Keratinocyte (primary cell): ENCODE measurements at regions not wholly inside any gene's neighbourhood (a gene's known extent, or its start where the extent isn't known, plus 50 kb on each side); places are given as distances from the start of the nearest gene placed in this dataset.
"Not testable (repeated sequence)": the region's sequence is repeated elsewhere in the genome, so short reads cannot be mapped to it uniquely, and the experiment has no call there.

Experiments used
- DNase-seq: peaks from one replicate; pipeline ENCODE4 v3.0.0-alpha.2; 2011; ENCODE audit warnings: low read depth, missing footprints, low spot score
- FAIRE-seq: peaks from 2 replicates; lab custom pipeline; 2011; peaks lifted over from hg19 to GRCh38; lab: Jason Lieb, UNC
- H2AFZ ChIP-seq: 2 replicates; pipeline ENCODE4 v1.6.0; 2012; ENCODE audit warnings: low read length, control low read depth, inconsistent platforms; ENCODE audit not compliant: control insufficient read depth
- H3K27ac ChIP-seq: 2 replicates; pipeline ENCODE4 v1.5.1; 2011; ENCODE audit warnings: low read length; ENCODE audit not compliant: control insufficient read depth, insufficient read depth
- H3K27me3 ChIP-seq: 3 replicates; pipeline ENCODE4 v1.6.0; 2011; ENCODE audit warnings: low read length; ENCODE audit not compliant: control insufficient read depth, insufficient read depth; ENCODE audit errors: extremely low read depth
- H3K36me3 ChIP-seq, 2 experiments: 2 replicates in 1 of 2; 3 replicates in 1 of 2; pipeline ENCODE4 v1.5.1; 2011; ENCODE audit warnings: low read length in 2 of 2, mild to moderate bottlenecking in 1 of 2; ENCODE audit not compliant: control insufficient read depth in 2 of 2, insufficient read depth in 2 of 2; ENCODE audit errors: extremely low read depth in 1 of 2
- H3K4me1 ChIP-seq: 3 replicates; pipeline ENCODE4 v1.5.1; 2011; ENCODE audit warnings: low read length; ENCODE audit not compliant: control insufficient read depth, insufficient read depth; ENCODE audit errors: extremely low read depth
- H3K4me2 ChIP-seq: 3 replicates; pipeline ENCODE4 v1.6.0; 2011; ENCODE audit warnings: low read depth, low read length; ENCODE audit not compliant: control insufficient read depth, insufficient read depth; ENCODE audit errors: extremely low read depth
- H3K4me3 ChIP-seq, 3 experiments: fragments of 200-600 bp in 1 of 3; sonication (generic) in 1 of 3; 2 replicates in 2 of 3; 3 replicates in 1 of 3; pipeline ENCODE4 v1.5.1; 2011 to 2016; ENCODE audit warnings: low read length in 3 of 3, mild to moderate bottlenecking in 3 of 3, control low read depth in 2 of 3, inconsistent platforms in 1 of 3, low read depth in 1 of 3, mixed read lengths in 1 of 3, mixed run types in 1 of 3, moderate library complexity in 1 of 3; ENCODE audit not compliant: control insufficient read depth in 2 of 3, insufficient read depth in 2 of 3; ENCODE audit errors: extremely low read depth in 1 of 3
- H3K79me2 ChIP-seq: 2 replicates; pipeline ENCODE4 v1.6.0; 2012; ENCODE audit warnings: low read length; ENCODE audit not compliant: control insufficient read depth, insufficient read depth
- H3K9ac ChIP-seq: 3 replicates; pipeline ENCODE4 v1.6.0; 2011; ENCODE audit warnings: low read length; ENCODE audit not compliant: control insufficient read depth, insufficient read depth; ENCODE audit errors: extremely low read depth
- H3K9me1 ChIP-seq: 3 replicates; pipeline ENCODE4 v1.6.0; 2011; ENCODE audit warnings: low read length; ENCODE audit not compliant: control insufficient read depth, insufficient read depth; ENCODE audit errors: extremely low read depth
- H3K9me3 ChIP-seq: 2 replicates; pipeline ENCODE4 v1.5.1; 2012; ENCODE audit warnings: low read depth, low read length; ENCODE audit not compliant: control insufficient read depth
- H4K20me1 ChIP-seq: 3 replicates; pipeline ENCODE4 v1.6.0; 2011; ENCODE audit warnings: low read length; ENCODE audit not compliant: control insufficient read depth, insufficient read depth; ENCODE audit errors: extremely low read depth
- CTCF ChIP-seq, 3 experiments: IDR thresholded peaks in 1 of 3; conservative IDR thresholded peaks in 1 of 3; optimal IDR thresholded peaks in 1 of 3; 2 replicates in 2 of 3; 3 replicates in 1 of 3; pipeline versions ENCODE3 to v1.5.1; 2011; ENCODE audit warnings: low read length in 3 of 3, mild to moderate bottlenecking in 3 of 3, moderate library complexity in 2 of 3, control low read depth in 1 of 3, inconsistent platforms in 1 of 3; ENCODE audit not compliant: insufficient read depth in 2 of 3; ENCODE audit errors: extremely low read depth in 1 of 3
- EZH2 ChIP-seq: IDR thresholded peaks from one replicate; pipeline ENCODE4 v1.6.1; 2012; ENCODE audit warnings: inconsistent platforms, mild to moderate bottlenecking, low read length, moderate library complexity
- dilution Hi-C: fragments of 300-500 bp; cut with MboI; formaldehyde crosslinking; loops from one replicate; pipeline ENCODE4 v1.7.0; 2020; ENCODE audit warnings: low sequenced_read_pairs; ENCODE audit not compliant: extremely low pct_ligation_motif_present

GRCh38 chr5:152104211-152104610 lies 179.6 kb upstream of the GLRA1 start:
- FAIRE-seq (no peak), DNase-seq (no peak)
- no peak overlapping the region for H3K9ac ChIP-seq
- no peak for TF ChIP-seq EZH2
- TF ChIP-seq CTCF (optimal IDR thresholded peaks at IDR 0.05 in 1 of 3, IDR thresholded peaks at IDR 0.05 in 1 of 3, conservative IDR thresholded peaks at IDR 0.05 in 1 of 3; ENCODE audit: extremely low read depth in 1 of 3, insufficient read depth in 2 of 3, low read length in 3 of 3) = no peak
- H3K4me1 ChIP-seq = no peaks in the 10 kb centered on the region
- no peak overlapping the region for H3K4me2 ChIP-seq
- no peaks in the 10 kb centered on the region for H3K79me2 ChIP-seq
- no peak overlapping the region for H3K27ac ChIP-seq
- no peaks in the 10 kb centered on the region for H3K27me3 ChIP-seq
- no peaks in the 10 kb centered on the region for H3K9me1 ChIP-seq
- no peaks in the 10 kb centered on the region for H3K36me3 ChIP-seq
- no peaks in the 10 kb centered on the region for H3K9me3 ChIP-seq
- no peak overlapping the region for H3K4me3 ChIP-seq
- H4K20me1 ChIP-seq = no peaks in the 10 kb centered on the region
- no peak overlapping the region for H2AFZ ChIP-seq
- dilution Hi-C loops = no loop called here

- H3K27ac ChIP-seq, H4K20me1 ChIP-seq, H3K79me2 ChIP-seq, H3K27me3 ChIP-seq, H2AFZ ChIP-seq, H3K4me1 ChIP-seq, FAIRE-seq, H3K4me3 ChIP-seq, H3K36me3 ChIP-seq, DNase-seq, H3K9me3 ChIP-seq, H3K9me1 ChIP-seq, H3K4me2 ChIP-seq, dilution Hi-C loops, H3K9ac ChIP-seq: not testable (repeated sequence)
Measured at GRCh38 chr5:152102908-152103307, 178.3 kb upstream of the GLRA1 start.

- dilution Hi-C loops = no loop called here
Measured at GRCh38 chr5:152102057-152102456, 177.4 kb upstream of the GLRA1 start.

More at GRCh38 chr5:152102057-152102456, 177.4 kb upstream of the GLRA1 start:
- Histone ChIP-seq H3K9me3 (no peaks in the 10 kb centered on the region), H3K4me2 (no peak overlapping the region), H3K27ac (no peak overlapping the region), H3K4me3 (no peak overlapping the region), H4K20me1 (no peaks in the 10 kb centered on the region), H3K9me1 (no peaks in the 10 kb centered on the region), H3K27me3 (no peaks in the 10 kb centered on the region), H3K4me1 (no peaks in the 10 kb centered on the region), H3K36me3 (no peaks in the 10 kb centered on the region), H2AFZ (no peak overlapping the region), H3K9ac (no peak overlapping the region), H3K79me2 (no peaks in the 10 kb centered on the region)
- FAIRE-seq (no peak), DNase-seq (no peak)
- TF ChIP-seq EZH2 (no peak), CTCF (optimal IDR thresholded peaks at IDR 0.05 in 1 of 3, IDR thresholded peaks at IDR 0.05 in 1 of 3, conservative IDR thresholded peaks at IDR 0.05 in 1 of 3; ENCODE audit: extremely low read depth in 1 of 3, insufficient read depth in 2 of 3, low read length in 3 of 3) (no peak)
